Ishikawa (cell line): ENCODE measurements at regions not wholly inside any gene's neighbourhood (a gene's known extent, or its start where the extent isn't known, plus 50 kb on each side); places are given as distances from the start of the nearest gene placed in this dataset.

ENCODE experiments used
- CEBPB ChIP-seq: IDR thresholded peaks from 2 replicates; pipeline ENCODE4 v1.6.1; 2012
- CREB1 ChIP-seq: IDR thresholded peaks from 2 replicates; pipeline ENCODE4 v1.6.1; 2012; ENCODE audit warnings: low read depth
- EGR1 ChIP-seq: IDR thresholded peaks from 2 replicates; pipeline ENCODE4 v1.6.1; 2012
- EP300 ChIP-seq: IDR thresholded peaks from 2 replicates; pipeline ENCODE4 v1.6.1; 2012; ENCODE audit warnings: borderline replicate concordance
- FOXM1 ChIP-seq: IDR thresholded peaks from 2 replicates; pipeline ENCODE4 v1.6.1; 2012; ENCODE audit warnings: low read depth, borderline replicate concordance
- RAD21 ChIP-seq: IDR thresholded peaks from 2 replicates; pipeline ENCODE4 v1.6.1; 2012; ENCODE audit warnings: low read depth
- TAF1 ChIP-seq: IDR thresholded peaks from 2 replicates; pipeline ENCODE4 v1.6.1; 2012; ENCODE audit warnings: low read depth, mild to moderate bottlenecking
- TCF12 ChIP-seq: IDR thresholded peaks from 2 replicates; pipeline ENCODE4 v1.6.1; 2012; ENCODE audit warnings: low read depth
- TEAD4 ChIP-seq: IDR thresholded peaks from 2 replicates; pipeline ENCODE4 v1.6.1; 2012
- YY1 ChIP-seq: IDR thresholded peaks from 2 replicates; pipeline ENCODE4 v1.6.1; 2012; ENCODE audit warnings: low read depth
- ZBTB7A ChIP-seq: IDR thresholded peaks from 2 replicates; pipeline ENCODE4 v1.6.1; 2012; ENCODE audit warnings: low read depth
- TF ChIP-seq, protein P1 (sequence below): IDR thresholded peaks from 2 replicates; pipeline ENCODE4 v1.6.1; 2012

DNA sequence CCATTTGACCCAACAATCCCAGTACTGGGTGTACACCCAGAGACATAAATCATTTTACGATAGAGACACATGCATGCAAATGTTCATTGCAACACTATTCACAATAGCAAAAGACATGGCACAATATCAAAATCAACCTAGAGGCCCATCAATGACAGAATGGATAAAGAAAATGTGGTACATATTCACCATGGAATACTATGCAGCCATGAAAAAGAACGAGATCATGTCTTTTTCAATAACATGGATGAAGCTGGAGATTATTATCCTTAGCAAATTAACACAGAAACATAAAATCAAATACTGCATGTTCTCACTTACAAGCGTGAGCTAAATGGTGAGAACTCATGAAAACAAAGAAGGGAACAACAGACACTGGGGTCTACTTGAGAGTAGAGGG is 249.1 kb downstream of the RASSF9 start:
- TF ChIP-seq CEBPB: no peak
- no peak for TF ChIP-seq TEAD4
- TF ChIP-seq RAD21: no peak
- TF ChIP-seq, protein P1, sequence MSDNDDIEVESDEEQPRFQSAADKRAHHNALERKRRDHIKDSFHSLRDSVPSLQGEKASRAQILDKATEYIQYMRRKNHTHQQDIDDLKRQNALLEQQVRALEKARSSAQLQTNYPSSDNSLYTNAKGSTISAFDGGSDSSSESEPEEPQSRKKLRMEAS: no peak
- no peak for TF ChIP-seq CREB1
- TF ChIP-seq TAF1: no peak
- TF ChIP-seq FOXM1: no peak
- no peak for TF ChIP-seq ZBTB7A
- no peak for TF ChIP-seq EGR1
- no peak for TF ChIP-seq TCF12
- TF ChIP-seq EP300: no peak
- TF ChIP-seq YY1: no peak
